ENCODE measurements at regions not wholly inside any gene's neighbourhood (a gene's known extent, or its start where the extent isn't known, plus 50 kb on each side); places are given as distances from the start of the nearest gene placed in this dataset.

DNA sequence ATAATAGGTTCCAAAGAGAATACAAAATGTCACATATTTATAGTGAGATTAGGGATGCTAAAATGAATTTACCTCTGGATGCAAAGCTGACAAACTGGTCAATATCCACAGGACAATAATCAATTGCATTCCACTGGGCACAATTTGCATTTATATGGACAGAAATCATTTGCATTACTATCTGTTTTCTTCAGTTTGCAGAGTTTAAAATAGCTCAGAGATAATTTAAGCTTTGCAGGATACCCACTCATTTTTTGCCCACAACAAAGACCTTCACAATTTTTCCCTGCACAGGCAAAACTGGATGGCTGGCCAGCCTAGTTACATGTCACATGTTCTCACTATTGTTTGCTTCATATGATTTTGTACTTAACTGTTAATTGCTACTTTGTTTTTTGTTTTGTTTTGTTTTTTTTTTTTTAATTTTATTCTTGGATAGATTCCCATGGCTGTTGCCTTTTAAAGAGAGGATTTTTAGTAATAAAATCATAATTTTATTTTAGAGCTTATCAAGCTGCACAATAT lies 483.5 kb downstream of the UTRN start:
- no peak overlapping the region for H3K4me3 ChIP-seq (ENCODE audit: low read depth, low read length)

DNA sequence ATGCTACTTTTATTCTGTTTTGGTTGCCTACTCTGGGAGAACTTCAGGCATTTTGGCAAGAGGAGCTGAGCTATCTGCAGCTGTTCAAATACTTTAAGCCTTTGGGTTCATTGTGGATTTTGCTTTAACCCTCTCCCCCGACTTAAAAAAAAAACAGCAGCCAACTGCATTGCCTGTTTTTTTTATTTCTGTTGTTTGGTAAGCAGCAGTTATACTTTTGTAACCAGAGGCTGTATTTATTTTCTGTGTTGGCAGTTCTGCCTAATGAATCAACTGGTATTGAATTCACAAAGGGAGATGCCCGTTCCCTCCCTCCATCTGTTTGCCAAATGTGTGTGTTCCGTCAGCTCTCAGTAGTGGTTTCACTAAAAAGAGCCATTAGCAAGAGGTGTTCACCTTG lies 484.0 kb downstream of the UTRN start:
- no peaks in the 10 kb centered on the region for H3K27me3 ChIP-seq (ENCODE audit: control insufficient read depth, insufficient read depth, low read length)
- no peaks in the 10 kb centered on the region for H3K9me3 ChIP-seq (ENCODE audit: control insufficient read depth, insufficient read depth, low read length)
- no peak overlapping the region for H3K4me3 ChIP-seq (ENCODE audit: low read depth, low read length)
- TF ChIP-seq, protein P1, sequence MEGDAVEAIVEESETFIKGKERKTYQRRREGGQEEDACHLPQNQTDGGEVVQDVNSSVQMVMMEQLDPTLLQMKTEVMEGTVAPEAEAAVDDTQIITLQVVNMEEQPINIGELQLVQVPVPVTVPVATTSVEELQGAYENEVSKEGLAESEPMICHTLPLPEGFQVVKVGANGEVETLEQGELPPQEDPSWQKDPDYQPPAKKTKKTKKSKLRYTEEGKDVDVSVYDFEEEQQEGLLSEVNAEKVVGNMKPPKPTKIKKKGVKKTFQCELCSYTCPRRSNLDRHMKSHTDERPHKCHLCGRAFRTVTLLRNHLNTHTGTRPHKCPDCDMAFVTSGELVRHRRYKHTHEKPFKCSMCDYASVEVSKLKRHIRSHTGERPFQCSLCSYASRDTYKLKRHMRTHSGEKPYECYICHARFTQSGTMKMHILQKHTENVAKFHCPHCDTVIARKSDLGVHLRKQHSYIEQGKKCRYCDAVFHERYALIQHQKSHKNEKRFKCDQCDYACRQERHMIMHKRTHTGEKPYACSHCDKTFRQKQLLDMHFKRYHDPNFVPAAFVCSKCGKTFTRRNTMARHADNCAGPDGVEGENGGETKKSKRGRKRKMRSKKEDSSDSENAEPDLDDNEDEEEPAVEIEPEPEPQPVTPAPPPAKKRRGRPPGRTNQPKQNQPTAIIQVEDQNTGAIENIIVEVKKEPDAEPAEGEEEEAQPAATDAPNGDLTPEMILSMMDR (IDR thresholded peaks at IDR 0.05; ENCODE audit: low read depth, low read length), result no peak
- DNase-seq (ENCODE audit: low read depth, low spot score), result no peak
- H3K27ac ChIP-seq (ENCODE audit: low read depth, low read length), result no peak overlapping the region
- ChIA-PET CTCF (interaction anchor here (0.7 to 0.8 kb wide), 2 partner anchors 19 to 180 kb away, joined by 3 read pairs; no protein-coding TSS in a partner anchor), POLR2A (interaction anchor here (0.7 kb wide), 1 partner anchor 483 kb away, joined by 4 read pairs; no protein-coding TSS in a partner anchor)

More for the DNA sequence above, 483.5 kb downstream of the UTRN start:
- TF ChIP-seq, protein P1 (IDR thresholded peaks at IDR 0.05; ENCODE audit: low read depth, low read length), result no peak
- ChIA-PET POLR2A (interaction anchor here (0.7 kb wide), 1 partner anchor 482 kb away, joined by 4 read pairs; no protein-coding TSS in a partner anchor), CTCF (interaction anchor here (0.7 to 0.8 kb wide), 2 partner anchors 18 to 180 kb away, joined by 3 read pairs; no protein-coding TSS in a partner anchor)
- no peak for DNase-seq (ENCODE audit: low read depth, low spot score)
- H3K27ac ChIP-seq (ENCODE audit: low read depth, low read length), result no peak overlapping the region
- no peaks in the 10 kb centered on the region for H3K27me3 ChIP-seq (ENCODE audit: control insufficient read depth, insufficient read depth, low read length)
- no peaks in the 10 kb centered on the region for H3K9me3 ChIP-seq (ENCODE audit: control insufficient read depth, insufficient read depth, low read length)

DNA sequence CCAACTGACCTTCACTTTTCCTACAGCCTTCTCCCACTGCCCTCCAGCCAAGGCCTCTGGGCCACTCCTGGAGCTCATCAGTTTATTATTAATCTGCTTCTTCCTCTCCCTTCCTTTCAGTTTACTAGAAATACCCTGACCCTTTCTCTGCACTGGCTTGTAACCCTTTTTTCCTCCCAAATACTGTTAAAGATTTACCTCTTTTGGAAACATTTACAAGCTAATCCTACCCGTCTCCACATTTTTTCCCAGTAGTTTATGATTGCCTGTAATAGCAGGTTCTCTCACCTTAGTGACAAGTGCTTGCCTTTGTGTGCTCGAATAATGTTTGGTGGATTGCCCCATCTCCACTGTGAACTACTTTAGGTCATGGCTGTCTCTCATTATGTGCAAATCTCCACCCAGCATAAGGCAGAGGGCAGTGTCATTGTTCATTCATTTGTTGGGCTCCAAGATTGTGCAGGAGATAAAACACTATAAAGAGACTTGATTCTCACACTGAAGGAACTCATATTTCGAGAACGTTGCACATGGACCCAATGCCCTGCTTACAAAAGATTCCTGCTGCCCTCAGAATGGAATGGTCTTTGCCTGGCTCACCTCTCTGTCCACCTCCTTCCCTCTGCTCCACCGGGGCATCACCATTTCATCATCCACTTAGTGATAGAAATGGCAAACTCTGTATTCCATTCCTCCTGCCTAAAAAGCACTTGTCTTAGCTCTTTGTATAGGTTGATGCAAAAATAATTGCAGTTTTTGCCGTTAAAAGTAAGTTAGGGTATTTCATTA lies 491.1 kb downstream of the UTRN start:
- Histone ChIP-seq H3K4me3 (ENCODE audit: low read depth, low read length) (no peak overlapping the region), H3K27me3 (ENCODE audit: control insufficient read depth, insufficient read depth, low read length) (no peaks in the 10 kb centered on the region), H3K27ac (ENCODE audit: low read depth, low read length) (no peak overlapping the region), H3K9me3 (ENCODE audit: control insufficient read depth, insufficient read depth, low read length) (no peaks in the 10 kb centered on the region)
- CTCF ChIA-PET, result no interaction called here
- TF ChIP-seq, protein P1 (IDR thresholded peaks at IDR 0.05; ENCODE audit: low read depth, low read length), result no peak
- no peak for DNase-seq (ENCODE audit: low read depth, low spot score)
- POLR2A ChIA-PET, result no interaction called here

DNA sequence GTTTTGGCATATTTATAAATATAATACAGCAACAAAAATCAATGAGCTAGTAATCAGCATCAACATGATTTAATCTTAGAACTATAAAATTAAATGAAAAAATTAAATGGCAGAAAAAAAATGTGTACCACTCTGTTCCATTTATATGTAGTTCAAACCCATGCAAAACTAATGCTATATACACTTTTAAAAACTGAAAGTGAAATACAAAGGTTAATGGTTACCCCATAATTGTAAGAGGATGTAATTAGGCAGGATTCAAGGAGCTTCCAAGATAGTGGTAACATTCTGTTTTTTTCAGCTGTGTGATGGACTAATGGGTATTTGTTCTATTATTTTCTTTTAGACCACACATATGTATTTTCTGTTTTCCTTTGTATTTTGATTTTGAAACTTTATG lies 492.1 kb downstream of the UTRN start:
- no peak overlapping the region for H3K4me3 ChIP-seq (ENCODE audit: low read depth, low read length)
- CTCF ChIA-PET, result no interaction called here
- no peak overlapping the region for H3K27ac ChIP-seq (ENCODE audit: low read depth, low read length)
- no peak for DNase-seq (ENCODE audit: low read depth, low spot score)
- POLR2A ChIA-PET, result no interaction called here
- TF ChIP-seq, protein P1 (IDR thresholded peaks at IDR 0.05; ENCODE audit: low read depth, low read length), result no peak
- no peaks in the 10 kb centered on the region for H3K27me3 ChIP-seq (ENCODE audit: control insufficient read depth, insufficient read depth, low read length)
- no peaks in the 10 kb centered on the region for H3K9me3 ChIP-seq (ENCODE audit: control insufficient read depth, insufficient read depth, low read length)

DNA sequence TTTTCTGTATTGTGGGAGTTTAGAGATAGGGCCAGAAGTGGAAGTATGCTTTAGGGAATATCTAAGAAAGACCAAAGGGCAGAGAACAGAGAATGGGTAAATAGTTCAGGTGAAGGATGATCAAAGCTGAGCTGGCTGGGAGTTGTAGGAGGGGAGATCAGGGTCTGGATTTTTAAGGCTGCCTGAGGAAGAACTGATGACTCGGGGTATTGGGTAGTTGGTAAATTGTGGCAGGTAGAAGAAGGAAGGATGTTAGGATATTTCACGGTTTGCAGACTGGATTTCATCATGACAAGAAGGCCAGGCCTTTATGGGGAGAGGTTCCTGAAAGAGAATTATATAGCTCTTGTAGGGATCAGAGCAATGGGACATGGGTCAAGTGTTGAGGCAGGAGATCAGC lies 492.9 kb downstream of the UTRN start:
- H3K4me3 ChIP-seq (ENCODE audit: low read depth, low read length), result no peak overlapping the region
- POLR2A ChIA-PET, result no interaction called here
- no peaks in the 10 kb centered on the region for H3K9me3 ChIP-seq (ENCODE audit: control insufficient read depth, insufficient read depth, low read length)
- no peak for DNase-seq (ENCODE audit: low read depth, low spot score)
- H3K27ac ChIP-seq (ENCODE audit: low read depth, low read length), result no peak overlapping the region
- H3K27me3 ChIP-seq (ENCODE audit: control insufficient read depth, insufficient read depth, low read length), result no peaks in the 10 kb centered on the region
- CTCF ChIA-PET, result no interaction called here
- TF ChIP-seq, protein P1 (IDR thresholded peaks at IDR 0.05; ENCODE audit: low read depth, low read length), result no peak

All from AG04450 (cell line).